Fibroblast of lung (primary cell): ENCODE measurements at regions not wholly inside any gene's neighbourhood (a gene's known extent, or its start where the extent isn't known, plus 50 kb on each side); places are given as distances from the start of the nearest gene placed in this dataset.

Experiments used
- DNase-seq, 2 donors: peaks; one replicate each; pipeline versions ENCODE4 v3.0.0 to v3.0.0-alpha.2; 2010; ENCODE audit warnings: low read depth in 2 of 2
- H2AFZ ChIP-seq: 2 replicates; pipeline ENCODE4 v1.5.1; 2012; ENCODE audit warnings: low read length, control low read depth, inconsistent platforms
- H3K27ac ChIP-seq: 2 replicates; pipeline ENCODE4 v1.5.1; 2011; ENCODE audit warnings: low read length, control low read depth; ENCODE audit not compliant: insufficient read depth
- H3K27me3 ChIP-seq: 2 replicates; pipeline ENCODE4 v1.5.1; 2011; ENCODE audit warnings: mild to moderate bottlenecking, low read length; ENCODE audit not compliant: control insufficient read depth, insufficient read depth
- H3K36me3 ChIP-seq: 2 replicates; pipeline ENCODE4 v1.5.1; 2011; ENCODE audit warnings: low read length; ENCODE audit not compliant: control insufficient read depth, insufficient read depth
- H3K4me1 ChIP-seq: 2 replicates; pipeline ENCODE4 v1.5.1; 2011; ENCODE audit warnings: low read length; ENCODE audit not compliant: control insufficient read depth, insufficient read depth; ENCODE audit errors: extremely low read depth
- H3K4me2 ChIP-seq: 2 replicates; pipeline ENCODE4 v1.5.1; 2011; ENCODE audit warnings: low read length, control low read depth; ENCODE audit not compliant: insufficient read depth; ENCODE audit errors: extremely low read depth
- H3K4me3 ChIP-seq, 4 experiments: fragments of 200-600 bp in 1 of 4; sonication (generic) in 1 of 4; replicated peaks in 1 of 4; 2 replicates each; pipeline ENCODE4 v1.5.1; 2011 to 2016; ENCODE audit warnings: low read length in 4 of 4, low read depth in 3 of 4, mild to moderate bottlenecking in 3 of 4, control low read depth in 2 of 4, inconsistent platforms in 1 of 4, mixed read lengths in 1 of 4; ENCODE audit not compliant: insufficient read depth in 1 of 4; ENCODE audit errors: control extremely low read depth in 1 of 4
- H3K79me2 ChIP-seq: 2 replicates; pipeline ENCODE4 v1.5.1; 2012; ENCODE audit warnings: mild to moderate bottlenecking, low read length, inconsistent platforms; ENCODE audit not compliant: control insufficient read depth, insufficient read depth
- H3K9ac ChIP-seq: 2 replicates; pipeline ENCODE4 v1.5.1; 2011; ENCODE audit warnings: mild to moderate bottlenecking, low read length, control low read depth; ENCODE audit not compliant: insufficient read depth
- H3K9me3 ChIP-seq: 2 replicates; pipeline ENCODE4 v1.5.1; 2012; ENCODE audit warnings: low read depth, low read length; ENCODE audit not compliant: control insufficient read depth, insufficient read depth
- H4K20me1 ChIP-seq: 2 replicates; pipeline ENCODE4 v1.5.1; 2011; ENCODE audit warnings: low read length; ENCODE audit not compliant: control insufficient read depth, insufficient read depth; ENCODE audit errors: extremely low read depth
- EZH2 ChIP-seq: IDR thresholded peaks from 2 replicates; pipeline ENCODE4 v1.5.1; 2012; ENCODE audit warnings: low read length, control low read depth, mild to moderate bottlenecking; ENCODE audit errors: missing control alignments
- TF ChIP-seq, protein P1 (sequence below), 2 donors: IDR thresholded peaks in 1 of 2; conservative IDR thresholded peaks in 1 of 2; 1 replicate in 1 of 2; 2 replicates in 1 of 2; pipeline ENCODE4 v1.5.1; 2011 to 2012; ENCODE audit warnings: low read length in 2 of 2, control low read depth in 1 of 2, inconsistent platforms in 1 of 2, low read depth in 1 of 2, mild to moderate bottlenecking in 1 of 2

DNA sequence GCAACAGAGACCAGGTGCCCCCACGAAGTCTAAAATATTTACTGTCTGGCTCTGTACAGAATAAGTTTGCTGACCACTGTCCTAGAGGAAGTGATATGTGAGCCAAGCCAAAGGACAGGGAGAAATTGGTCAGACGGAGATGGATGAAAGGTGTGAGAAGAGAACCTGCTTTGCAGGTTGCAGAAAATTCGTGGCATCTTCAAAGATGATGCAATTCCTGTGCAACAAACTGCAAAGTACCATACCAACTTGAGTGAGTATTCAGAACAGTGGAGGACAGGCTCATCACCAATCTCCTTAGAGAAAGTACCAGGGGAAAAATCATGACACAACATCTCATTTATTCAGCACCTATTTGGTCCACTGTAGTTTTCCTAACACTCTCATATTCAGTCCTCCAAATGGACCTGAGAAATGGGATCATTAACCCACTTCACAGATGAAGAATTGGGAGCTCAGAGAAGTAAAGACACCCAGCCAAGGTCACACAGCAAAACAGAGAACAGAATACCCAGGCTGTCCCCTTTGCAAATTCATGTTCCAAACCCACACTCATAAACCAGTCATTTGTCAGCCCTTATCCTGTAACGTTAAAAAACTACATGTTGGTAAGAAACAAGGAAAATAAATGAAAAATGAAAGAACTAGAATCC is 536.8 kb downstream of the MIAT start:
- Histone ChIP-seq H3K4me1 (no peaks in the 10 kb centered on the region), H3K36me3 (no peaks in the 10 kb centered on the region), H3K4me2 (no peak overlapping the region), H3K9me3 (no peaks in the 10 kb centered on the region), H3K9ac (no peak overlapping the region), H2AFZ (no peak overlapping the region), H3K79me2 (no peaks in the 10 kb centered on the region), H3K27me3 (peaks cover 12% of the 10 kb centered on the region), H3K4me3 (no peak overlapping the region), H4K20me1 (no peaks in the 10 kb centered on the region), H3K27ac (no peak overlapping the region)
- TF ChIP-seq, protein P1, sequence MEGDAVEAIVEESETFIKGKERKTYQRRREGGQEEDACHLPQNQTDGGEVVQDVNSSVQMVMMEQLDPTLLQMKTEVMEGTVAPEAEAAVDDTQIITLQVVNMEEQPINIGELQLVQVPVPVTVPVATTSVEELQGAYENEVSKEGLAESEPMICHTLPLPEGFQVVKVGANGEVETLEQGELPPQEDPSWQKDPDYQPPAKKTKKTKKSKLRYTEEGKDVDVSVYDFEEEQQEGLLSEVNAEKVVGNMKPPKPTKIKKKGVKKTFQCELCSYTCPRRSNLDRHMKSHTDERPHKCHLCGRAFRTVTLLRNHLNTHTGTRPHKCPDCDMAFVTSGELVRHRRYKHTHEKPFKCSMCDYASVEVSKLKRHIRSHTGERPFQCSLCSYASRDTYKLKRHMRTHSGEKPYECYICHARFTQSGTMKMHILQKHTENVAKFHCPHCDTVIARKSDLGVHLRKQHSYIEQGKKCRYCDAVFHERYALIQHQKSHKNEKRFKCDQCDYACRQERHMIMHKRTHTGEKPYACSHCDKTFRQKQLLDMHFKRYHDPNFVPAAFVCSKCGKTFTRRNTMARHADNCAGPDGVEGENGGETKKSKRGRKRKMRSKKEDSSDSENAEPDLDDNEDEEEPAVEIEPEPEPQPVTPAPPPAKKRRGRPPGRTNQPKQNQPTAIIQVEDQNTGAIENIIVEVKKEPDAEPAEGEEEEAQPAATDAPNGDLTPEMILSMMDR (conservative IDR thresholded peaks at IDR 0.05 in 1 of 2, IDR thresholded peaks at IDR 0.05 in 1 of 2; ENCODE audit: low read depth in 1 of 2, low read length in 2 of 2): no peak
- no peak for TF ChIP-seq EZH2
- DNase-seq: no peak

DNA sequence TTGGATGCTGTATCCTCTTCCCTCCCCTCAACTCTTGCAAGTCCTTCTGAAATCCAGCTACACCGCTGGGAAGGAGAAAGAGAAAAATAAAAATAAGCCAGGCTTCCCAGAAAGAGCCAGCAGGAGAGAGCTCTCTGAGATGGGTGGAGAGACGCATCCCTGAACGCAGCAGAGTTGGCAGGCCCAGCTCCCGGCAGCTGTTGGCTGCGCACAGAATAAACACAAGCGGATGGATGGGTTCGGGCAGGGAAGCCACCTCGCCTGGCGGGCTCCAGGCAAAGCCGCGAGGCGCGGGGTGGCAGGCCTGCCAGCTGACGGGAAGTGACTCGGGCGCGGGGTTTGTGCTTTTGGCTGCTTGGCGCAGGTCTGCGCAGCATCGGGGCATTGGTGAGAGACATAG is 537.7 kb downstream of the MIAT start:
- Histone ChIP-seq H4K20me1 (no peaks in the 10 kb centered on the region), H3K36me3 (no peaks in the 10 kb centered on the region), H3K4me1 (no peaks in the 10 kb centered on the region), H3K9ac (no peak overlapping the region), H3K4me3 (no peak overlapping the region), H3K4me2 (peak overlapping the region; percentile 7), H3K79me2 (no peaks in the 10 kb centered on the region), H3K27me3 (peaks cover 12% of the 10 kb centered on the region), H2AFZ (no peak overlapping the region), H3K9me3 (no peaks in the 10 kb centered on the region), H3K27ac (no peak overlapping the region)
- DNase-seq: no peak
- TF ChIP-seq, protein P1 (conservative IDR thresholded peaks at IDR 0.05 in 1 of 2, IDR thresholded peaks at IDR 0.05 in 1 of 2; ENCODE audit: low read depth in 1 of 2, low read length in 2 of 2): no peak
- no peak for TF ChIP-seq EZH2

DNA sequence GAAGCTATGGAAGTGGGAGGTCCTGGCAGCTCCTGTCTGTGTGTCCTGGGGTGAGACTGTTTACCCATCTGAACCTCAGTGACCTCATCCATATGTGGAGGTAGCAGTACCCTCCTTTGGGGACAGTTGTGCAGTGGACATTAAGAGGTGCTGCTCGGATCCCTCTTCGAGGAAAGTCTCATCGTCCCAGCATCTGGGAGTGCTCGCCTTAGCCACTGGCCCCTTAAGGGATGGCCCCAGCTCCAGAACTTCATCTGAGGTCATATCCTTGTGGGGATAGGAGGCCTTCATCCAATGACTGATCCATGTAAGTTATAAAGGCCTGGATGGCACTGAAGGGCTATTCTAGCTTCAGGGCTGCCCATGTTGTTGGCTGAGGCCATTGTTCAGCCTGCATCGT is 538.1 kb downstream of the MIAT start:
- DNase-seq: no peak
- no peaks in the 10 kb centered on the region for H3K36me3 ChIP-seq
- H3K4me1 ChIP-seq: no peaks in the 10 kb centered on the region
- no peak overlapping the region for H3K9ac ChIP-seq
- H2AFZ ChIP-seq: no peak overlapping the region
- no peak overlapping the region for H3K4me3 ChIP-seq
- no peaks in the 10 kb centered on the region for H3K79me2 ChIP-seq
- peak overlapping the region; percentile 7 for H3K4me2 ChIP-seq
- peaks cover 12% of the 10 kb centered on the region for H3K27me3 ChIP-seq
- no peak overlapping the region for H3K27ac ChIP-seq
- TF ChIP-seq, protein P1 (conservative IDR thresholded peaks at IDR 0.05 in 1 of 2, IDR thresholded peaks at IDR 0.05 in 1 of 2; ENCODE audit: low read depth in 1 of 2, low read length in 2 of 2): no peak
- no peak for TF ChIP-seq EZH2
- no peaks in the 10 kb centered on the region for H3K9me3 ChIP-seq
- H4K20me1 ChIP-seq: no peaks in the 10 kb centered on the region
